Breast epithelium (tissue), 4 donors: ENCODE measurements at regions not wholly inside any gene's neighbourhood (a gene's known extent, or its start where the extent isn't known, plus 50 kb on each side); places are given as distances from the start of the nearest gene placed in this dataset.
A peak's percentile ranks its signal among the peaks of the same experiment; 100 is the strongest.

Experiments
- DNase-seq, 2 donors: peaks; one replicate each; pipeline ENCODE4 v3.0.0-alpha.2; 2019; ENCODE audit warnings: low spot score in 2 of 2
- H3K27ac ChIP-seq, 2 donors: fragments of 200-600 bp; sonication (generic) in 1 of 2; one replicate each; pipeline ENCODE4 v1.5.1; 2016 to 2019; ENCODE audit warnings: mild to moderate bottlenecking in 1 of 2
- H3K27me3 ChIP-seq, 2 donors: fragments of 200-600 bp; sonication (generic) in 1 of 2; one replicate each; pipeline versions ENCODE4 v1.5.1 to v1.6.0; 2017 to 2019; ENCODE audit warnings: control low read depth in 1 of 2, mild to moderate bottlenecking in 1 of 2
- H3K36me3 ChIP-seq: fragments of 200-600 bp; one replicate; pipeline ENCODE4 v1.5.1; 2019
- H3K4me1 ChIP-seq, 2 donors: fragments of 200-600 bp; sonication (generic); one replicate each; pipeline ENCODE4 v1.5.1; 2016 to 2019; ENCODE audit warnings: control low read depth in 1 of 2
- H3K4me3 ChIP-seq, 3 donors: fragments of 200-600 bp; sonication (generic); 1 replicate in 2 of 3; 2 replicates in 1 of 3; pipeline ENCODE4 v1.5.1; 2016 to 2019; ENCODE audit warnings: mild to moderate bottlenecking in 3 of 3, moderate library complexity in 2 of 3
- H3K9me3 ChIP-seq, 2 donors: fragments of 200-600 bp; sonication (generic) in 1 of 2; one replicate each; pipeline ENCODE4 v1.5.1; 2016 to 2019; ENCODE audit warnings: control low read depth in 1 of 2
- POLR2A ChIP-seq: fragments of 450-650 bp; IDR thresholded peaks from one replicate; pipeline ENCODE4 v1.6.1; 2016; ENCODE audit warnings: antibody characterized with exemption, mild to moderate bottlenecking, moderate library complexity
- POLR2AphosphoS5 ChIP-seq, 3 donors: sonication (generic); formaldehyde crosslinking; IDR thresholded peaks; one replicate each; pipeline ENCODE4 v1.6.1; 2017; ENCODE audit warnings: antibody characterized with exemption in 3 of 3
- intact Hi-C: fragments of 100-400 bp; cut with DNase I; formaldehyde crosslinking; loops from one replicate; pipeline ENCODE4 v1.15.1; 2023; ENCODE audit warnings: low total_unique reads
- TF ChIP-seq, protein P1 (sequence below), 3 donors: fragments of 450-650 bp; IDR thresholded peaks; one replicate each; pipeline ENCODE4 v1.5.1; 2016 to 2017; ENCODE audit warnings: antibody characterized with exemption in 3 of 3, mild to moderate bottlenecking in 3 of 3, moderate library complexity in 3 of 3

DNA sequence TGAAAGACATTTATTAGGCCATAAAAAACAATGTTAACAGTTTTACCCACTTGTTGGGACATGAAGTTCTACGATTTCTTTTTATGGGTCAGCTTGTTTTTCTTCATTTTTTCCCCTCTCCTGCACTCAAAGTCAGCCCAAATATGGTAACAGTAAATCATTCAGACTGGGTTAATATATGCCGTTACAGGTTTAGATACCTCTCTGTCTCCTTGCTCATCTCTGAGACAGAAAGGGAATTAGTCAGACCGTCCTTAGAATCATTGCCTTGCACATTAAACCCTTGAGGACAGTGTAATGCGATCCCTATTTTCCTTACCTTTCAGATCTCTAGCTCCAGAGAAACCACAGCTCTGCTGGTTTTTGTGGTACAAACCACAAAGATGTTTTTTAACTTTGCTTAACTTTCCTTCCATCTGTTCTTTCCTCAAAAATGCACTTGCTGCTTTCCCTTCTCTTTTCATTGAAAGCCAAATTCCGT is 613.3 kb downstream of the PLPP3 start:
- TF ChIP-seq, protein P1, sequence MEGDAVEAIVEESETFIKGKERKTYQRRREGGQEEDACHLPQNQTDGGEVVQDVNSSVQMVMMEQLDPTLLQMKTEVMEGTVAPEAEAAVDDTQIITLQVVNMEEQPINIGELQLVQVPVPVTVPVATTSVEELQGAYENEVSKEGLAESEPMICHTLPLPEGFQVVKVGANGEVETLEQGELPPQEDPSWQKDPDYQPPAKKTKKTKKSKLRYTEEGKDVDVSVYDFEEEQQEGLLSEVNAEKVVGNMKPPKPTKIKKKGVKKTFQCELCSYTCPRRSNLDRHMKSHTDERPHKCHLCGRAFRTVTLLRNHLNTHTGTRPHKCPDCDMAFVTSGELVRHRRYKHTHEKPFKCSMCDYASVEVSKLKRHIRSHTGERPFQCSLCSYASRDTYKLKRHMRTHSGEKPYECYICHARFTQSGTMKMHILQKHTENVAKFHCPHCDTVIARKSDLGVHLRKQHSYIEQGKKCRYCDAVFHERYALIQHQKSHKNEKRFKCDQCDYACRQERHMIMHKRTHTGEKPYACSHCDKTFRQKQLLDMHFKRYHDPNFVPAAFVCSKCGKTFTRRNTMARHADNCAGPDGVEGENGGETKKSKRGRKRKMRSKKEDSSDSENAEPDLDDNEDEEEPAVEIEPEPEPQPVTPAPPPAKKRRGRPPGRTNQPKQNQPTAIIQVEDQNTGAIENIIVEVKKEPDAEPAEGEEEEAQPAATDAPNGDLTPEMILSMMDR (IDR thresholded peaks at IDR 0.05): no peak
- TF ChIP-seq POLR2AphosphoS5 (IDR thresholded peaks at IDR 0.05): peak in 1 of 3 donors; percentile 28
- Histone ChIP-seq H3K27ac (peak overlapping the region; percentile 34 to 35), H3K36me3 (no peaks in the 10 kb centered on the region), H3K4me3 (no peak overlapping the region), H3K27me3 (no peaks in the 10 kb centered on the region), H3K4me1 (no peaks in the 10 kb centered on the region), H3K9me3 (no peaks in the 10 kb centered on the region)
- intact Hi-C loops: no loop called here
- no peak for DNase-seq

GRCh38 chr1:55962472-55962871 is 616.9 kb downstream of the PLPP3 start:
- Histone ChIP-seq H3K4me3 (no peak overlapping the region), H3K36me3 (no peaks in the 10 kb centered on the region), H3K9me3 (no peaks in the 10 kb centered on the region), H3K4me1 (peaks cover 0 to 3% of the 10 kb centered on the region in 2 donors), H3K27ac (no peak overlapping the region), H3K27me3 (no peaks in the 10 kb centered on the region)
- no peak for DNase-seq
- TF ChIP-seq, protein P1 (IDR thresholded peaks at IDR 0.05): no peak
- TF ChIP-seq POLR2AphosphoS5 (IDR thresholded peaks at IDR 0.05) (no peak), POLR2A (no peak)
- intact Hi-C loops: no loop called here

DNA sequence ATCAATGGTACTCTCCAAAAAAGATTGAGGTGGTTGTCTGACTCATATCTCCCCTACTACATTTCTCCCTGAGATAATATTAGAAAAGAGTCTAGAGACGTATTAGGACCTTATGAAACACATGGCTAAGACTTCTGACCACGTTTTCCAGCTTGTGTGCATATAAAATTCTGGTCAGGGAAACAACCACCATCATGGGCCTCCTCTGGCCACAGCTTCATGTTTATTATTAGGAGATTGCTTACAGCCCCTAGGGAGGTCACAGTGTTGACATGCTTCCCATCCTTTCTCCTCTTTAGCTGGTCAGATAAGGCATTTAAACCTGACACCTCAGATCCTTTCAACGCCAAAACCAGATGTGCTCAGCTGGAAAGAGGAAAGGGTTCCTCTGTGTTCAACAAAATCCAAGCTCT is 620.2 kb downstream of the PLPP3 start:
- Histone ChIP-seq H3K27me3 (no peaks in the 10 kb centered on the region), H3K4me1 (peaks cover 0 to 3% of the 10 kb centered on the region in 2 donors), H3K27ac (no peak overlapping the region), H3K4me3 (no peak overlapping the region), H3K36me3 (no peaks in the 10 kb centered on the region), H3K9me3 (no peaks in the 10 kb centered on the region)
- TF ChIP-seq POLR2AphosphoS5 (IDR thresholded peaks at IDR 0.05) (no peak), POLR2A (no peak)
- TF ChIP-seq, protein P1 (IDR thresholded peaks at IDR 0.05): no peak
- intact Hi-C loops: no loop called here
- no peak for DNase-seq

DNA sequence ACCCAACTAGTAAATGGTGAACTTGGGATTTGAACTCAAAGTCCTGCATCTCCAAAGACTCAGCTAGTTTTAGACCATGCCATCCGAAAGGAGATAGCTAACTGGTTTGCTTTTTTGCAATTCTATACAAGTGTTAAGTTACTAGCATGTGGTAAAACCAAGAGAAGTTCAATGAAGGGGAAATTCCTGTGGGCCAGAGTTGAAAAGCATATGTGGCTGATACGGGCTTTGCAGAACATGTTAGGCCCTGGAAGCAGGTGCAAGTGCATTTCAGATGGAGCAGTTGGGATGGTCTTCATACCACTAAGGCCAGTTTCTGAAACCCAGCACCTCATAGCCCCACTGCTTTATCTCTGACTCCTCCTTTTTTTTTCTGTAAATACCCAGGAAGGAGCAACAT is 620.9 kb downstream of the PLPP3 start:
- Histone ChIP-seq H3K27me3 (no peaks in the 10 kb centered on the region), H3K27ac (no peak overlapping the region), H3K4me3 (no peak overlapping the region), H3K36me3 (no peaks in the 10 kb centered on the region), H3K4me1 (peaks cover 0 to 3% of the 10 kb centered on the region in 2 donors), H3K9me3 (no peaks in the 10 kb centered on the region)
- TF ChIP-seq, protein P1 (IDR thresholded peaks at IDR 0.05): no peak
- TF ChIP-seq POLR2A: no peak
- no peak for TF ChIP-seq POLR2AphosphoS5 (IDR thresholded peaks at IDR 0.05)
- intact Hi-C loops: no loop called here
- DNase-seq: no peak

DNA sequence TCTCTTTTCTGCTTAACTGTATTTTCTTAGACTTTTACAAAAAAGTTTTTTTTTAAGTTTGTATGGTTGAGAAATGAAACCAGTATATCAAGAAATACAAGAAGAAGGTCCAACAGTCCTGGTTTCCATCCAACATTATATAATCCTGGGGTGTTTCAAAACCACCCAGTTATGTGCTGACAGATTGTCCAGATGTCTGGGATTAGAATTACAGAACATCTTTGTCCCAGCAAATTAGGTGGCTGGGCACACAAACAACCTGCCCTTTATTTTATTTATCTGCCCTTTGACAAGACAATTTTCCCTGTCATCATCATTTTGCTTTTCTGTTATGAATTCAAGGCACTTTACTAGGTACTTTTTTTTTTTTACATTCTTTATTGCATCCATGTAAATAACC is 622.1 kb downstream of the PLPP3 start:
- H3K27ac ChIP-seq: no peak overlapping the region

More for the DNA sequence above, 622.1 kb downstream of the PLPP3 start:
- peaks cover 0 to 3% of the 10 kb centered on the region in 2 donors for H3K4me1 ChIP-seq
- no peaks in the 10 kb centered on the region for H3K27me3 ChIP-seq
- no peaks in the 10 kb centered on the region for H3K9me3 ChIP-seq
- DNase-seq: no peak
- TF ChIP-seq, protein P1 (IDR thresholded peaks at IDR 0.05): no peak
- TF ChIP-seq POLR2A: no peak
- no peak for TF ChIP-seq POLR2AphosphoS5 (IDR thresholded peaks at IDR 0.05)
- no peaks in the 10 kb centered on the region for H3K36me3 ChIP-seq
- H3K4me3 ChIP-seq: no peak overlapping the region
- intact Hi-C loops: no loop called here
